PC-9 (cell line): ENCODE measurements at regions not wholly inside any gene's neighbourhood (a gene's known extent, or its start where the extent isn't known, plus 50 kb on each side); places are given as distances from the start of the nearest gene placed in this dataset.

ENCODE experiments used
- BruUV-seq: library from RNA; stranded (reverse); fragments of 400-500 nt; replicated peaks from 2 replicates; lab custom pipeline; 2021; lab: Mats Ljungman, UMichigan
- CTCF ChIA-PET: fragments of 300-600 bp; sonication (Branson Sonifier 250); formaldehyde crosslinking; loops from one replicate; lab custom pipeline; 2022; ENCODE audit warnings: antibody characterized with exemption; lab: Charles Lee
- POLR2A ChIA-PET: fragments of 300-600 bp; sonication (Branson Sonifier 250); formaldehyde crosslinking; loops from one replicate; lab custom pipeline; 2022; ENCODE audit warnings: antibody characterized with exemption; ENCODE audit not compliant: unreplicated experiment; lab: Charles Lee
- DNase-seq, 2 experiments: peaks; one replicate each; pipeline versions ENCODE4 v3.0.0 to v3.0.0-alpha.2; 2015 to 2022; ENCODE audit warnings: mixed read lengths in 1 of 2
- H2AFZ ChIP-seq: fragments of 200-600 bp; sonication (generic); 2 replicates; pipeline ENCODE4 v1.8.1; 2017; ENCODE audit warnings: antibody characterized with exemption
- H3F3A ChIP-seq: fragments of 200-600 bp; sonication (generic); 2 replicates; pipeline ENCODE4 v1.8.1; 2017; ENCODE audit warnings: antibody characterized with exemption, mild to moderate bottlenecking, low read depth; ENCODE audit not compliant: insufficient read depth
- H3K27ac ChIP-seq: fragments of 200-600 bp; sonication (generic); 2 replicates; pipeline ENCODE4 v1.6.1; 2016; ENCODE audit warnings: mixed run types
- H3K27me3 ChIP-seq: fragments of 200-600 bp; sonication (generic); 2 replicates; pipeline ENCODE4 v1.6.1; 2016; ENCODE audit warnings: low read depth, mixed run types; ENCODE audit not compliant: insufficient read depth
- H3K36me3 ChIP-seq: fragments of 200-600 bp; sonication (generic); 2 replicates; pipeline ENCODE4 v1.6.1; 2016; ENCODE audit warnings: low read depth, mixed run types
- H3K4me1 ChIP-seq: fragments of 200-600 bp; sonication (generic); replicated peaks from 2 replicates; pipeline ENCODE4 v1.6.1; 2016; ENCODE audit warnings: mixed run types; ENCODE audit not compliant: insufficient read depth
- H3K4me2 ChIP-seq: fragments of 200-600 bp; sonication (generic); 2 replicates; pipeline ENCODE4 v1.6.1; 2017; ENCODE audit warnings: mixed run types
- H3K4me3 ChIP-seq: fragments of 200-600 bp; sonication (generic); 2 replicates; pipeline ENCODE4 v1.6.1; 2016; ENCODE audit warnings: mixed run types
- H3K79me2 ChIP-seq: fragments of 200-600 bp; sonication (generic); 2 replicates; pipeline ENCODE4 v1.6.1; 2017; ENCODE audit warnings: low read depth, mixed run types
- H3K9me2 ChIP-seq: fragments of 200-600 bp; sonication (generic); 2 replicates; pipeline ENCODE4 v1.8.1; 2017; ENCODE audit warnings: mild to moderate bottlenecking; ENCODE audit not compliant: insufficient read depth
- H3K9me3 ChIP-seq: fragments of 200-600 bp; sonication (generic); 2 replicates; pipeline ENCODE4 v1.8.1; 2016; ENCODE audit warnings: low read depth; ENCODE audit not compliant: insufficient read depth
- H4K20me1 ChIP-seq: fragments of 200-600 bp; sonication (generic); 2 replicates; pipeline ENCODE4 v1.8.1; 2017; ENCODE audit not compliant: insufficient read depth
- EZH2 ChIP-seq: fragments of 200-600 bp; sonication (generic); IDR thresholded peaks from 2 replicates; pipeline ENCODE4 v1.8.0; 2017; ENCODE audit warnings: antibody characterized with exemption, low read depth
- intact Hi-C: fragments of 100-400 bp; cut with micrococcal nuclease; formaldehyde crosslinking; loops from one replicate; pipeline ENCODE4 v1.10.0; 2022; ENCODE audit not compliant: unreplicated experiment
- TF ChIP-seq, protein P1 (sequence below): fragments of 200-600 bp; sonication (generic); conservative IDR thresholded peaks from 2 replicates; pipeline ENCODE4 v1.6.1; 2017; ENCODE audit warnings: mixed run types, antibody characterized with exemption, mild to moderate bottlenecking, moderate library complexity

- Histone ChIP-seq H3K4me1 (no peaks in the 10 kb centered on the region), H3F3A (no peaks in the 10 kb centered on the region), H3K9me2 (no peaks in the 10 kb centered on the region), H3K27ac (no peak overlapping the region), H3K79me2 (no peaks in the 10 kb centered on the region), H3K4me3 (no peak overlapping the region), H4K20me1 (no peaks in the 10 kb centered on the region), H3K27me3 (no peaks in the 10 kb centered on the region), H3K9me3 (no peaks in the 10 kb centered on the region), H3K4me2 (no peak overlapping the region), H2AFZ (no peak overlapping the region), H3K36me3 (no peaks in the 10 kb centered on the region)
- no peak for DNase-seq
- intact Hi-C loops: no loop called here
- BruUV-seq: no TSS peak
- TF ChIP-seq EZH2: no peak
- TF ChIP-seq, protein P1, sequence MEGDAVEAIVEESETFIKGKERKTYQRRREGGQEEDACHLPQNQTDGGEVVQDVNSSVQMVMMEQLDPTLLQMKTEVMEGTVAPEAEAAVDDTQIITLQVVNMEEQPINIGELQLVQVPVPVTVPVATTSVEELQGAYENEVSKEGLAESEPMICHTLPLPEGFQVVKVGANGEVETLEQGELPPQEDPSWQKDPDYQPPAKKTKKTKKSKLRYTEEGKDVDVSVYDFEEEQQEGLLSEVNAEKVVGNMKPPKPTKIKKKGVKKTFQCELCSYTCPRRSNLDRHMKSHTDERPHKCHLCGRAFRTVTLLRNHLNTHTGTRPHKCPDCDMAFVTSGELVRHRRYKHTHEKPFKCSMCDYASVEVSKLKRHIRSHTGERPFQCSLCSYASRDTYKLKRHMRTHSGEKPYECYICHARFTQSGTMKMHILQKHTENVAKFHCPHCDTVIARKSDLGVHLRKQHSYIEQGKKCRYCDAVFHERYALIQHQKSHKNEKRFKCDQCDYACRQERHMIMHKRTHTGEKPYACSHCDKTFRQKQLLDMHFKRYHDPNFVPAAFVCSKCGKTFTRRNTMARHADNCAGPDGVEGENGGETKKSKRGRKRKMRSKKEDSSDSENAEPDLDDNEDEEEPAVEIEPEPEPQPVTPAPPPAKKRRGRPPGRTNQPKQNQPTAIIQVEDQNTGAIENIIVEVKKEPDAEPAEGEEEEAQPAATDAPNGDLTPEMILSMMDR: no peak
- ChIA-PET CTCF (no interaction called here), POLR2A (no interaction called here)
Measured at GRCh38 chr13:73697166-73697565, 437.0 kb downstream of the KLF12 start.

GRCh38 chr13:73696713-73697112, 437.5 kb downstream of the KLF12 start:
- intact Hi-C loops: no loop called here
- TF ChIP-seq, protein P1: no peak
- no peak for TF ChIP-seq EZH2
- no peak overlapping the region for H3K4me2 ChIP-seq
- H4K20me1 ChIP-seq: no peaks in the 10 kb centered on the region
- no TSS peak for BruUV-seq
- H3K4me1 ChIP-seq: no peaks in the 10 kb centered on the region
- no peak overlapping the region for H2AFZ ChIP-seq
- no peaks in the 10 kb centered on the region for H3K36me3 ChIP-seq
- H3K9me2 ChIP-seq: no peaks in the 10 kb centered on the region
- CTCF ChIA-PET: no interaction called here
- H3K4me3 ChIP-seq: no peak overlapping the region
- no peak overlapping the region for H3K27ac ChIP-seq
- H3F3A ChIP-seq: no peaks in the 10 kb centered on the region
- DNase-seq: no peak
- no peaks in the 10 kb centered on the region for H3K79me2 ChIP-seq
- H3K27me3 ChIP-seq: no peaks in the 10 kb centered on the region
- no peaks in the 10 kb centered on the region for H3K9me3 ChIP-seq
- POLR2A ChIA-PET: no interaction called here

- Histone ChIP-seq H3F3A (no peaks in the 10 kb centered on the region), H3K4me2 (no peak overlapping the region), H3K4me3 (no peak overlapping the region), H3K27me3 (no peaks in the 10 kb centered on the region), H2AFZ (no peak overlapping the region), H3K27ac (no peak overlapping the region), H3K9me2 (no peaks in the 10 kb centered on the region), H3K9me3 (no peaks in the 10 kb centered on the region), H3K4me1 (no peaks in the 10 kb centered on the region), H3K36me3 (no peaks in the 10 kb centered on the region), H4K20me1 (no peaks in the 10 kb centered on the region), H3K79me2 (no peaks in the 10 kb centered on the region)
- intact Hi-C loops: no loop called here
- no peak for TF ChIP-seq EZH2
- TF ChIP-seq, protein P1: no peak
- DNase-seq: no peak
- ChIA-PET CTCF (no interaction called here), POLR2A (no interaction called here)
- BruUV-seq: no TSS peak
Measured at GRCh38 chr13:73696271-73696670, 437.9 kb downstream of the KLF12 start.
